H9 (cell line): ENCODE measurements at regions not wholly inside any gene's neighbourhood (a gene's known extent, or its start where the extent isn't known, plus 50 kb on each side); places are given as distances from the start of the nearest gene placed in this dataset.

Experiments used
- DNase-seq: peaks from one replicate; pipeline ENCODE4 v3.0.0-alpha.2; 2017
- H2AFZ ChIP-seq: one replicate; pipeline ENCODE4 v1.6.1; 2013; ENCODE audit warnings: mild to moderate bottlenecking, low read length, control low read depth, moderate library complexity
- H2AK5ac ChIP-seq: 2 replicates; pipeline ENCODE4 v1.6.1; 2013; ENCODE audit warnings: low read length, control low read depth, mixed read lengths; ENCODE audit not compliant: insufficient read length
- H2BK120ac ChIP-seq: one replicate; pipeline ENCODE4 v1.6.1; 2013; ENCODE audit warnings: low read depth, mild to moderate bottlenecking, low read length, control low read depth, inconsistent platforms; ENCODE audit not compliant: poor library complexity, severe bottlenecking
- H2BK12ac ChIP-seq: 2 replicates; pipeline ENCODE4 v1.6.1; 2013; ENCODE audit warnings: low read length, control low read depth, mixed read lengths, low read depth; ENCODE audit not compliant: insufficient read length
- H2BK15ac ChIP-seq: 2 replicates; pipeline ENCODE4 v1.6.1; 2013; ENCODE audit warnings: low read depth, low read length, control low read depth
- H2BK20ac ChIP-seq: one replicate; pipeline ENCODE4 v1.6.1; 2013; ENCODE audit warnings: low read depth, mild to moderate bottlenecking, low read length, control low read depth, inconsistent platforms; ENCODE audit not compliant: poor library complexity, severe bottlenecking
- H2BK5ac ChIP-seq: 2 replicates; pipeline ENCODE4 v1.6.1; 2013; ENCODE audit warnings: low read length, control low read depth, mixed read lengths; ENCODE audit not compliant: insufficient read length
- H3K14ac ChIP-seq: 2 replicates; pipeline ENCODE4 v1.6.1; 2013; ENCODE audit warnings: low read length, control low read depth; ENCODE audit not compliant: insufficient read depth
- H3K18ac ChIP-seq: 2 replicates; pipeline ENCODE4 v1.6.1; 2013; ENCODE audit warnings: low read depth, mild to moderate bottlenecking, mixed read lengths, low read length, control low read depth; ENCODE audit not compliant: insufficient read length
- H3K23ac ChIP-seq: 2 replicates; pipeline ENCODE4 v1.6.1; 2013; ENCODE audit warnings: low read length, control low read depth, mixed read lengths, low read depth; ENCODE audit not compliant: insufficient read length
- H3K23me2 ChIP-seq: 2 replicates; pipeline ENCODE4 v1.6.1; 2013; ENCODE audit warnings: low read depth, mild to moderate bottlenecking, mixed read lengths, low read length, control low read depth; ENCODE audit not compliant: insufficient read length, poor library complexity, severe bottlenecking
- H3K27ac ChIP-seq: 2 replicates; pipeline ENCODE4 v1.5.1; 2013; ENCODE audit warnings: low read length, control low read depth, mixed read lengths, low read depth; ENCODE audit not compliant: insufficient read length
- H3K27me3 ChIP-seq: 2 replicates; pipeline ENCODE4 v1.6.1; 2013; ENCODE audit warnings: low read length, control low read depth, inconsistent platforms; ENCODE audit not compliant: insufficient read depth
- H3K4ac ChIP-seq: 2 replicates; pipeline ENCODE4 v1.6.1; 2013; ENCODE audit warnings: low read depth, mild to moderate bottlenecking, control low read depth, inconsistent platforms, low read length, moderate library complexity
- H3K4me1 ChIP-seq: 2 replicates; pipeline ENCODE4 v1.6.1; 2013; ENCODE audit warnings: low read length, control low read depth, inconsistent platforms; ENCODE audit not compliant: insufficient read depth
- H3K4me2 ChIP-seq: 2 replicates; pipeline ENCODE4 v1.6.1; 2013; ENCODE audit warnings: low read length, control low read depth, mixed read lengths; ENCODE audit not compliant: insufficient read length, insufficient read depth
- H3K56ac ChIP-seq: 2 replicates; pipeline ENCODE4 v1.6.1; 2013; ENCODE audit warnings: low read depth, mild to moderate bottlenecking, mixed read lengths, low read length, control low read depth; ENCODE audit not compliant: insufficient read length
- H3K79me1 ChIP-seq: 2 replicates; pipeline ENCODE4 v1.6.1; 2013; ENCODE audit warnings: low read depth, mild to moderate bottlenecking, moderate library complexity, low read length, control low read depth, inconsistent platforms; ENCODE audit not compliant: insufficient read depth, poor library complexity, severe bottlenecking
- H3K79me2 ChIP-seq: 2 replicates; pipeline ENCODE4 v1.6.1; 2013; ENCODE audit warnings: low read length, control low read depth, inconsistent platforms; ENCODE audit not compliant: insufficient read depth
- H3K9ac ChIP-seq: 2 replicates; pipeline ENCODE4 v1.6.1; 2013; ENCODE audit warnings: low read length, control low read depth, mixed read lengths; ENCODE audit not compliant: insufficient read length; ENCODE audit errors: extremely low read depth
- H3K9me3 ChIP-seq: one replicate; pipeline ENCODE4 v1.6.1; 2013; ENCODE audit warnings: low read depth, low read length, inconsistent platforms; ENCODE audit not compliant: control insufficient read depth
- H3T11ph ChIP-seq: one replicate; pipeline ENCODE4 v1.6.1; 2013; ENCODE audit warnings: mild to moderate bottlenecking, low read length, control low read depth, inconsistent platforms
- H4K20me1 ChIP-seq: one replicate; pipeline ENCODE4 v1.6.1; 2013; ENCODE audit not compliant: control insufficient read depth, insufficient read length, insufficient read depth
- H4K5ac ChIP-seq: 2 replicates; pipeline ENCODE4 v1.6.1; 2013; ENCODE audit warnings: low read depth, mild to moderate bottlenecking, mixed read lengths, low read length, control low read depth; ENCODE audit not compliant: insufficient read length
- H4K8ac ChIP-seq: replicated peaks from 2 replicates; pipeline ENCODE4 v1.6.1; 2013; ENCODE audit warnings: low read length, control low read depth, mixed read lengths, low read depth; ENCODE audit not compliant: insufficient read length
- H4K91ac ChIP-seq: 2 replicates; pipeline ENCODE4 v1.6.1; 2013; ENCODE audit warnings: low read depth, mild to moderate bottlenecking, moderate library complexity, mixed read lengths, low read length, control low read depth; ENCODE audit not compliant: insufficient read length
- H3K27ac Mint-ChIP-seq, 3 experiments: 2 replicates in 2 of 3; 3 replicates in 1 of 3; pipeline ENCODE4 v1.8.0; 2020 to 2021; ENCODE audit warnings: mixed read lengths in 3 of 3, mild to moderate bottlenecking in 1 of 3, moderate library complexity in 1 of 3
- H3K27me3 Mint-ChIP-seq: 2 replicates; pipeline ENCODE4 v1.8.0; 2021; ENCODE audit warnings: low read depth, mild to moderate bottlenecking, moderate library complexity, mixed read lengths
- H3K36me3 Mint-ChIP-seq, 3 experiments: 2 replicates in 2 of 3; 3 replicates in 1 of 3; pipeline ENCODE4 v1.8.0; 2020 to 2021; ENCODE audit warnings: low read depth in 3 of 3, mixed read lengths in 3 of 3; ENCODE audit not compliant: insufficient read depth in 1 of 3
- H3K4me1 Mint-ChIP-seq, 2 experiments: 2 replicates each; pipeline ENCODE4 v1.8.0; 2020; ENCODE audit warnings: mixed read lengths in 2 of 2
- H3K4me3 Mint-ChIP-seq, 2 experiments: 2 replicates in 1 of 2; 3 replicates in 1 of 2; pipeline ENCODE4 v1.8.0; 2020 to 2021; ENCODE audit warnings: mild to moderate bottlenecking in 2 of 2, mixed read lengths in 2 of 2, moderate library complexity in 1 of 2
- H3K9me3 Mint-ChIP-seq, 2 experiments: 2 replicates in 1 of 2; 3 replicates in 1 of 2; pipeline ENCODE4 v1.8.0; 2020; ENCODE audit warnings: mild to moderate bottlenecking in 2 of 2, mixed read lengths in 2 of 2, moderate library complexity in 1 of 2
- CTCF ChIP-seq: fragments of 200-600 bp; sonication (generic); conservative IDR thresholded peaks from 3 replicates; pipeline ENCODE4 v1.8.0; 2021; ENCODE audit warnings: antibody characterized with exemption, mild to moderate bottlenecking
- WGBS: extraction: QIAGEN DNeasy Blood & Tissue Kit; methylation state at CpG from one replicate; pipeline ENCODE4 v1.1.7; 2013; ENCODE audit warnings: missing lambda C conversion rate, low lambda C conversion rate, mixed read lengths; ENCODE audit not compliant: insufficient read length; ENCODE audit errors: extremely low coverage; 5-methylcytosine and 5-hydroxymethylcytosine counted together

DNA sequence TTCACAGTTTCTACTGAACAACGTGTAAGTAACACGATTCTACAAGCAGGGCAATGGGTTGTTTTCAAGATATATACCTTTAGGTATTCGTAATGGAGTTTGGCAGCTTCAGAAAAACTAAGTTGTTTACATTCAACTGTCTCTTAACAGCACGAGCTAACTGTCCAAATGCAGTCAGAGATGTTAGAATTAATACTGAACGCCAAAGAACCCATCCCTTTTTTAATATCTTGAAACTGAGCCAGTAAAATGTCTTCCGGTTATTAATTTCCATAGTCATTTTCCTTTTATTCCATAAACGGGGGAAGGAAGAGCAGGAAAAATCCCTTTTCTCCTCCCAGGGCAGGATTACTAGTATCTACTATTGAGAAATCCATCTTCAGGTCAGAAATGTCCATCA, 129.0 kb upstream of the THBS1 start:
- Histone ChIP-seq H2BK15ac (no peak overlapping the region), H2BK20ac (no peak overlapping the region), H3K23me2 (no peaks in the 10 kb centered on the region), H3K18ac (no peak overlapping the region), H3K27me3 (no peaks in the 10 kb centered on the region), H2AFZ (no peak overlapping the region), H3T11ph (no peak overlapping the region), H3K9ac (no peak overlapping the region), H3K4me2 (no peak overlapping the region), H3K79me2 (no peaks in the 10 kb centered on the region), H3K23ac (no peak overlapping the region), H3K9me3 (no peaks in the 10 kb centered on the region), H4K8ac (no peak overlapping the region), H2BK12ac (no peak overlapping the region), H3K56ac (no peak overlapping the region), H3K4ac (no peak overlapping the region), H3K27ac (no peak overlapping the region), H2BK120ac (no peak overlapping the region), H2AK5ac (no peak overlapping the region), H4K20me1 (no peaks in the 10 kb centered on the region), H4K91ac (no peak overlapping the region), H3K79me1 (no peaks in the 10 kb centered on the region), H3K14ac (no peak overlapping the region), H4K5ac (no peak overlapping the region), H2BK5ac (no peak overlapping the region), H3K4me1 (no peaks in the 10 kb centered on the region)
- TF ChIP-seq CTCF = no peak
- Mint-ChIP-seq H3K27ac (no peak overlapping the region), H3K36me3 (peaks cover 0 to 15% (median 5%) of the 10 kb centered on the region in 3 experiments; a peak in 4 of 7 replicates), H3K4me3 (no peak overlapping the region), H3K4me1 (peaks cover 12 to 14% of the 10 kb centered on the region in 2 experiments), H3K27me3 (peaks cover 3% of the 10 kb centered on the region; the same call in 1 of the 2 replicates), H3K9me3 (peaks cover 15% of the 10 kb centered on the region in 2 experiments)
- no peak for DNase-seq
- WGBS = no CpG with 5 or more reads among the region's 7 CpGs
